ENCODE measurements at regions not wholly inside any gene's neighbourhood (a gene's known extent, or its start where the extent isn't known, plus 50 kb on each side); places are given as distances from the start of the nearest gene placed in this dataset.

DNA sequence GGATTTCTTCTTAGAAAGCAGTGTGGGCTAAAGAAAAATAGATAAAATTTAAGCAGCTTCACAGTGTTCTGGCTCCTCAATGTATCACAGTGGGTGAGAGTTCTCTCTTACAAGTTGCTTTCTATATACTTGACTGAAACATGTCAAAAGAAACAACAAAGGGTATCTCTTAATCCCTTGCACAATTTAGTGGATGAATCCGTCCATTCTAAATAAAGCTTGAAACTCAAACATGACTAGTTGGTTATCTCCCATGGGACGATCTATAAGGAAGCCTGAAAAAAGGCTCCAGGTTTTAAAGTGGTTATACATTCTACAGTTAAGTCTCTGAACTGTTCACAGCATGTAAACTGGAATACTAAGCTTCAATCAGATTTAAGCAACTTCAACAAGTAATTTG is 993.1 kb upstream of the CNTN5 start:
- no peak overlapping the region for H3K4me2 ChIP-seq (ENCODE audit: low read depth, low read length, poor library complexity, severe bottlenecking)

DNA sequence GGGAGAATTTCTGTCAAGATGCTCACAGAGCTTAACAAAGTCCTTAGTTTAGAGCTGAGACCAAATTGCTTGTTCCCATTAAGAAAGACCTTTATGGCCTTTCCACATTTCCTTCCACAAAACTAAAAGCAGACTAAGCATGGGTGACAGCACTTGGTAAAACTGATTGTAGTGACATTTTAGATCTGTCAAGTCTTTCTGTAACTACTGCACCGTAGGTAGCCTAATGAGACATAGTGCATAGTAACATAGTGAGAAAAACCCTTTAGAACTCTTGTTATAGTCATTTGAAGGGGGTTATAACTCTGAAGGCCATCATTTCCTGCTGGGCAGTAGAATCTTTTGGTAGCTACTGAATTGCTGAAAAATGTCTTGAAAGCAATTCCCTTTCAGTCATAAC is 990.9 kb upstream of the CNTN5 start:
- no peak overlapping the region for H3K4me2 ChIP-seq (ENCODE audit: low read depth, low read length, poor library complexity, severe bottlenecking)
- H2AFZ ChIP-seq (ENCODE audit: low read depth, low read length, severe bottlenecking), result no peak overlapping the region
- no peak overlapping the region for H3K27ac ChIP-seq (ENCODE audit: low read depth, low read length)
- H3K79me2 ChIP-seq (ENCODE audit: insufficient read depth, low read length), result no peaks in the 10 kb centered on the region
- no peak overlapping the region for H3K4me3 ChIP-seq (ENCODE audit: insufficient read depth, low read length, poor library complexity, severe bottlenecking)
- H3K27me3 ChIP-seq (ENCODE audit: low read length), result no peaks in the 10 kb centered on the region
- H3K9ac ChIP-seq (ENCODE audit: low read length), result no peak overlapping the region
- H3F3A ChIP-seq (ENCODE audit: insufficient read depth), result no peaks in the 10 kb centered on the region
- no peaks in the 10 kb centered on the region for H3K36me3 ChIP-seq (ENCODE audit: low read length)
- no peaks in the 10 kb centered on the region for H4K20me1 ChIP-seq (ENCODE audit: low read depth, low read length)
- H3K9me2 ChIP-seq (replicated peaks; ENCODE audit: insufficient read depth, low read length), result no peaks in the 10 kb centered on the region
- no peak for TF ChIP-seq CTCF (IDR thresholded peaks at IDR 0.05; ENCODE audit: insufficient read depth, low read length, poor library complexity, severe bottlenecking)
- no peaks in the 10 kb centered on the region for H3K9me3 ChIP-seq (ENCODE audit: insufficient read depth, low read length)

More for the DNA sequence above, 993.1 kb upstream of the CNTN5 start:
- Histone ChIP-seq H3K36me3 (ENCODE audit: low read length) (no peaks in the 10 kb centered on the region), H3K27me3 (ENCODE audit: low read length) (no peaks in the 10 kb centered on the region), H3K9me3 (ENCODE audit: insufficient read depth, low read length) (no peaks in the 10 kb centered on the region), H3F3A (ENCODE audit: insufficient read depth) (no peaks in the 10 kb centered on the region), H3K79me2 (ENCODE audit: insufficient read depth, low read length) (no peaks in the 10 kb centered on the region), H3K9me2 (replicated peaks; ENCODE audit: insufficient read depth, low read length) (no peaks in the 10 kb centered on the region), H2AFZ (ENCODE audit: low read depth, low read length, severe bottlenecking) (no peak overlapping the region), H3K4me3 (ENCODE audit: insufficient read depth, low read length, poor library complexity, severe bottlenecking) (no peak overlapping the region), H3K9ac (ENCODE audit: low read length) (no peak overlapping the region), H3K27ac (ENCODE audit: low read depth, low read length) (no peak overlapping the region), H4K20me1 (ENCODE audit: low read depth, low read length) (no peaks in the 10 kb centered on the region)
- TF ChIP-seq CTCF (IDR thresholded peaks at IDR 0.05; ENCODE audit: insufficient read depth, low read length, poor library complexity, severe bottlenecking), result no peak
- no peak for TF ChIP-seq EZH2phosphoT487 (conservative IDR thresholded peaks at IDR 0.05; ENCODE audit: low read length)

GRCh38 chr11:98036810-98037209 is 983.9 kb upstream of the CNTN5 start:
- no peak overlapping the region for H3K27ac ChIP-seq (ENCODE audit: low read depth, low read length)
- no peaks in the 10 kb centered on the region; the same call in 1 of the 2 replicates for H3K36me3 ChIP-seq (ENCODE audit: low read length)
- H3K9ac ChIP-seq (ENCODE audit: low read length), result no peak overlapping the region
- no peaks in the 10 kb centered on the region for H3K9me2 ChIP-seq (replicated peaks; ENCODE audit: insufficient read depth, low read length)
- H3F3A ChIP-seq (ENCODE audit: insufficient read depth), result no peaks in the 10 kb centered on the region
- H2AFZ ChIP-seq (ENCODE audit: low read depth, low read length, severe bottlenecking), result no peak overlapping the region
- no peaks in the 10 kb centered on the region for H3K27me3 ChIP-seq (ENCODE audit: low read length)
- H3K79me2 ChIP-seq (ENCODE audit: insufficient read depth, low read length), result no peaks in the 10 kb centered on the region
- no peak for TF ChIP-seq CTCF (IDR thresholded peaks at IDR 0.05; ENCODE audit: insufficient read depth, low read length, poor library complexity, severe bottlenecking)
- TF ChIP-seq EZH2phosphoT487 (conservative IDR thresholded peaks at IDR 0.05; ENCODE audit: low read length), result no peak
- H3K4me3 ChIP-seq (ENCODE audit: insufficient read depth, low read length, poor library complexity, severe bottlenecking), result no peak overlapping the region
- no peaks in the 10 kb centered on the region for H4K20me1 ChIP-seq (ENCODE audit: low read depth, low read length)
- no peaks in the 10 kb centered on the region for H3K9me3 ChIP-seq (ENCODE audit: insufficient read depth, low read length)
- H3K4me2 ChIP-seq (ENCODE audit: low read depth, low read length, poor library complexity, severe bottlenecking), result no peak overlapping the region
